Karpas-422 (cell line): ENCODE measurements at regions not wholly inside any gene's neighbourhood (a gene's known extent, or its start where the extent isn't known, plus 50 kb on each side); places are given as distances from the start of the nearest gene placed in this dataset.
A peak's percentile ranks its signal among the peaks of the same experiment; 100 is the strongest.
"Not testable (repeated sequence)": the region's sequence is repeated elsewhere in the genome, so short reads cannot be mapped to it uniquely, and the experiment has no call there.

Experiments
- DNase-seq: peaks from one replicate; pipeline ENCODE4 v3.0.0-alpha.2; 2015
- H2AFZ ChIP-seq: fragments of 200-600 bp; sonication (generic); 2 replicates; pipeline ENCODE4 v1.6.1; 2014; ENCODE audit warnings: antibody characterized with exemption, low read length, mixed read lengths
- H3K27ac ChIP-seq: fragments of 200-600 bp; sonication (generic); 2 replicates; pipeline ENCODE4 v1.5.1; 2014; ENCODE audit warnings: mild to moderate bottlenecking, low read length, moderate library complexity
- H3K27me3 ChIP-seq: fragments of 200-600 bp; sonication (generic); 2 replicates; pipeline ENCODE4 v1.6.1; 2014; ENCODE audit warnings: low read length, mixed read lengths
- H3K36me3 ChIP-seq: fragments of 200-600 bp; sonication (generic); 2 replicates; pipeline ENCODE4 v1.6.1; 2014; ENCODE audit warnings: low read length, mixed read lengths; ENCODE audit not compliant: insufficient read depth
- H3K4me1 ChIP-seq: fragments of 200-600 bp; sonication (generic); 2 replicates; pipeline ENCODE4 v1.6.1; 2014; ENCODE audit warnings: mild to moderate bottlenecking, low read length, mixed read lengths
- H3K4me2 ChIP-seq: fragments of 200-600 bp; sonication (generic); 2 replicates; pipeline ENCODE4 v1.6.1; 2014; ENCODE audit warnings: low read length, low read depth, mild to moderate bottlenecking; ENCODE audit not compliant: poor library complexity, severe bottlenecking
- H3K4me3 ChIP-seq: fragments of 200-600 bp; sonication (generic); 2 replicates; pipeline ENCODE4 v1.5.1; 2014; ENCODE audit warnings: mild to moderate bottlenecking, antibody characterized with exemption, low read length, mixed read lengths
- H3K79me2 ChIP-seq: fragments of 200-600 bp; sonication (generic); 2 replicates; pipeline ENCODE4 v1.6.1; 2014; ENCODE audit warnings: mild to moderate bottlenecking, low read length, mixed read lengths
- H3K9ac ChIP-seq: fragments of 200-600 bp; sonication (generic); 2 replicates; pipeline ENCODE4 v1.6.0; 2014; ENCODE audit warnings: low read length
- H3K9me2 ChIP-seq: fragments of 200-600 bp; sonication (generic), shearing (Covaris generic); replicated peaks from 2 replicates; pipeline ENCODE4 v1.6.0; 2014; ENCODE audit warnings: mild to moderate bottlenecking, low read length, moderate library complexity; ENCODE audit not compliant: insufficient read depth
- H3K9me3 ChIP-seq: fragments of 300-700, 200-600 bp; sonication (generic); 2 replicates; pipeline ENCODE4 v1.6.1; 2014; ENCODE audit warnings: low read length, mixed read lengths
- H4K20me1 ChIP-seq: fragments of 200-600 bp; sonication (generic); 2 replicates; pipeline ENCODE4 v1.6.1; 2014; ENCODE audit warnings: mild to moderate bottlenecking, antibody characterized with exemption, low read length, low read depth; ENCODE audit not compliant: insufficient read depth

DNA sequence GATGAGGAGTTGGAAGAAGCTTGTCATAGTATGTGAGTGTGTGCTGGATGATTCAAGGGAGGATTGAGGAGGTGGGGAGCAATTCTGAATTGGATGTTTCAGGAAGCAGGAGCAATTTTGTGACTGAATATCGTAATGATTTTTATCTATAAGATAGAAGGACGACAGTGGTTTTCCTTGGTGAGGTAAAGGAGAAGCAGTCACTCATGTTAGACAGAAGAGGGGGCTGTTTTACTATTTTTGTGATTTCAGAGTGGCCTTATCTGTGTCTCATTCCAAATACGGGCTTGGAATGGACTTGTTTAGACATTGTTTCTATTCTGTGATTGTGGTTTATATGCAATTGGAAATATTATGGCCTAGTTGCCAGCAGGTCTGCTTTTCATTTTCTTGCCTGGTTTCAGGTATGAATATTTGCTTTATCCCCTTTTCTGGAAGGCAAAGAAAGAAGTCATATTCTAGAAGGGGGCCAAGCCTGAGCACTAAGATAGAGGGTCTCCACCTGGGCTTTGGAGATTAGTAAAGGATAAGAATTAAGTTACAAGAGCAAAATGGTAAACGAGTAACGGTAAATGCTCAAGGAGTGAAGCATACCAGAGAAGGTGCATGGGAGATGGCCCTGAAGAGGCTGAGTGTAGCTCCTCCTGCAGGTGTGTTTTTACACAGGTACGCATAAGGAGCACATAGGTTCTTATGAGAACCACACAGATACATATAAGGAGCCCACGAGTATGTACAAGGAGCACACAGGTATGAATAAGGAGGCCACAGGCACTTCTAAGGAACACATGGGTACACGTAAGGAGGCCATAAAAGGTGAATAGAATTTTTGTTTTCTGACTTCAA, 124.6 kb upstream of the KCNAB1 start:
- Histone ChIP-seq H3K4me2 (no peak overlapping the region), H3K9ac (no peak overlapping the region), H2AFZ (no peak overlapping the region)

DNA sequence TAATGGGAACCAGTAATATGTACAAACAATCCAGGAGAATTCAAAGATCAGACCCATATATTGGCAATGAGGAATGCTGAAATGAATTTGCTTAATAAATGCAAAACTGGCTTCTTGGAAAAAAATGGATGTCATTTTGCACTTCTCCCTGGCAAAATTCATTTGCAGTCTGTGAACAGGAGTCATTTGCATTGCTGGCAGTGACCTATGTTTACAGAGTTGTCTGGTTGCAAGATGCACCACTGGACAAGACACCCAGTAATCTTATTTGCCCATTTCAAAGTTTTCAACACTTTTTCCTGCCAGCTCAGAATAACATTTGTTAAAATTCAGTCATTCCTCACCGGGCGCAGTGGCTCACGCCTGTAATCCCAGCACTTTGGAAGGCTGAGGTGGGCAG, 123.5 kb upstream of the KCNAB1 start:
- Histone ChIP-seq H3K4me1 (no peaks in the 10 kb centered on the region), H3K4me3 (no peak overlapping the region), H4K20me1 (no peaks in the 10 kb centered on the region), H3K27ac (no peak overlapping the region), H3K4me2 (no peak overlapping the region), H3K79me2 (no peaks in the 10 kb centered on the region), H2AFZ (no peak overlapping the region), H3K27me3 (no peaks in the 10 kb centered on the region), H3K9me2 (no peaks in the 10 kb centered on the region), H3K36me3 (no peaks in the 10 kb centered on the region), H3K9me3 (no peaks in the 10 kb centered on the region), H3K9ac (no peak overlapping the region)
- no peak for DNase-seq

More for the DNA sequence above, 124.6 kb upstream of the KCNAB1 start:
- Histone ChIP-seq H3K27me3 (no peaks in the 10 kb centered on the region), H3K4me3 (no peak overlapping the region), H3K9me2 (no peaks in the 10 kb centered on the region), H3K36me3 (no peaks in the 10 kb centered on the region), H3K79me2 (no peaks in the 10 kb centered on the region), H3K9me3 (no peaks in the 10 kb centered on the region), H3K4me1 (no peaks in the 10 kb centered on the region), H4K20me1 (no peaks in the 10 kb centered on the region), H3K27ac (no peak overlapping the region)
- peak; percentile 70 for DNase-seq

DNA sequence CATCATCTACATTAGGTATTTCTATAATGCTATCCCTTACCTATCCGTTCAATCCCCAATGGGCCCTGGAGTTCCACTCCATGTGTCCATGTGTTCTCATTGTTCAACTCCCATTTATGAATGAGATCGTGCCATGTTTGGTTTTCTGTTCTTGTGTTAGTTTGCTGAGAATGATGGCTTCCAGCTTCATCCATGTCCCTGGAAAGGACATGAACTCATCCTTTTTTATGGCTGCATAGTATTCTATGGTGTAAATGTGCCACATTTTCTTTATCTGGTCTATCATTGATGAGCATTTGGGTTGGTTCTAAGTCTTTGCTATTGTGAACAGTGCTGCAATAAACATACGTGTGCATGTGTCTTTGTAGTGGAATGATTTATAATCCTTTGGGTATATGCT, 122.2 kb upstream of the KCNAB1 start:
- not testable (repeated sequence) for H3K27me3 ChIP-seq, H3K9me2 ChIP-seq, H3K4me2 ChIP-seq, H4K20me1 ChIP-seq, H2AFZ ChIP-seq, H3K9me3 ChIP-seq, H3K9ac ChIP-seq, H3K79me2 ChIP-seq, H3K27ac ChIP-seq, DNase-seq, H3K4me1 ChIP-seq, H3K4me3 ChIP-seq, H3K36me3 ChIP-seq

DNA sequence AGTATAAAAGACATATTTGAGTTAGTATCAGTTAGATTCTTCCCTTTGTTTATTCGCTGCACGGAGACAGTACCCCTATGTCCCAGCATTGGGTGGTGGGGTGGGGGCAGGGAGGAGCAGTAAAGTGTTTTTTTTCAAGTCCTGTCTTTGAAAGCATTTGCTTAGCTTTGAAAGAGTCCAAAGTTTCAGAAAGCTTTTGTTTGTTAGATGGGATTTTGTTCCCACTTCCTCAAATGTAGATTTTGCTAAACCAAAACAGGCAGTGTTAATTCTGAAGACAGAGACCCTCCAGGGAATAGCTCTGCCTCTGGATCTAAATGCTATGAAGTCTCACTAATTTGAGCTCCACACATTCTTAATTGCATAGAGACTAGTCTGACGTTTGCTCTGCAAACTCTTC, 114.6 kb upstream of the KCNAB1 start:
- Histone ChIP-seq H3K9me3 (no peaks in the 10 kb centered on the region), H3K4me2 (no peak overlapping the region), H2AFZ (no peak overlapping the region), H3K36me3 (no peaks in the 10 kb centered on the region), H3K79me2 (no peaks in the 10 kb centered on the region), H3K4me3 (no peak overlapping the region), H4K20me1 (no peaks in the 10 kb centered on the region), H3K9me2 (no peaks in the 10 kb centered on the region), H3K27me3 (no peaks in the 10 kb centered on the region), H3K4me1 (no peaks in the 10 kb centered on the region), H3K9ac (no peak overlapping the region), H3K27ac (no peak overlapping the region)
- DNase-seq = no peak

DNA sequence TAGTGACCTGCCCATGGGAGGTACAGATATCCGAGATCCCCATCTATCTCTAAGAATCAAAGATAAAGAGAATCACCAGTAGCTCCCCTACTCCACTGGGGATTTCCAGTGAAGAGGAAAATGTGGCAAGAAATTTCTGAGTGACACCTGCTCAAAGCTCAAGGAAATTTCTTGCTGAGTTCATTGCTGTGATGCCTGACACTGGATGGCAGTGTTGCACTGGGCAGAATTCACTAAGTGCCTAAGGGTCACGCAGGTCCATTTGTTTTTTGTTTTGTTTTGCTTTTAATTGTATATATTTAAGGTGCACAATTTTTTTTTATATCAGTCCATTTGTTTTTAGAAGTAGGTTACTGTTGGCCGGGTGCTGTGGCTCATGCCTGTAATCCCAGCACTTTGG, 109.5 kb upstream of the KCNAB1 start:
- Histone ChIP-seq H3K4me1 (no peaks in the 10 kb centered on the region), H3K9me3 (no peaks in the 10 kb centered on the region), H3K36me3 (no peaks in the 10 kb centered on the region), H4K20me1 (no peaks in the 10 kb centered on the region), H3K4me2 (no peak overlapping the region), H3K9ac (no peak overlapping the region), H2AFZ (no peak overlapping the region), H3K27me3 (no peaks in the 10 kb centered on the region), H3K79me2 (no peaks in the 10 kb centered on the region), H3K9me2 (no peaks in the 10 kb centered on the region), H3K27ac (no peak overlapping the region), H3K4me3 (no peak overlapping the region)
- peak; percentile 46 for DNase-seq

DNA sequence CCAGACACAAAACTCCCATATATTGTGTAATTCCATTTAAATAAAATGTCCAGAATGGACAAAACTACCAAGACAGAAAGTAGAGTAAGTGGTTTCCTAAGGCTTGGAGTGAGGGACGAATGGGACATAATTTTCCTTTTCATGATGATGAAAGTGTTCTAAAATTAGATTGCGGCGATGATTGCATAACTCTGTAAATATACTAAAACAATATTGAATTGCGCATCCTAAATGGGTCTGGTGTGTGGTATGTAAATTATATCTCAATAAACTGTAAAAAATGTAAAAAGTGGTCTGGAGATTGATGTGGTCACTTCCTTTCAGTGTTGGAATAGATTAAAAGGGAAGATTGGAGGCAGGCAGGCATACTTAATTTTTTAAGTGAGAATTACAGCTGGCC, 105.9 kb upstream of the KCNAB1 start:
- no peaks in the 10 kb centered on the region for H3K9me2 ChIP-seq
- no peak overlapping the region for H3K4me3 ChIP-seq
- no peak overlapping the region for H3K9ac ChIP-seq
- no peaks in the 10 kb centered on the region for H3K36me3 ChIP-seq
- H3K79me2 ChIP-seq = no peaks in the 10 kb centered on the region
- no peaks in the 10 kb centered on the region for H3K9me3 ChIP-seq
- no peak overlapping the region for H2AFZ ChIP-seq
- H4K20me1 ChIP-seq = no peaks in the 10 kb centered on the region
- no peaks in the 10 kb centered on the region for H3K27me3 ChIP-seq
- H3K27ac ChIP-seq = no peak overlapping the region
- H3K4me1 ChIP-seq = no peaks in the 10 kb centered on the region
- DNase-seq = no peak
- H3K4me2 ChIP-seq = no peak overlapping the region

DNA sequence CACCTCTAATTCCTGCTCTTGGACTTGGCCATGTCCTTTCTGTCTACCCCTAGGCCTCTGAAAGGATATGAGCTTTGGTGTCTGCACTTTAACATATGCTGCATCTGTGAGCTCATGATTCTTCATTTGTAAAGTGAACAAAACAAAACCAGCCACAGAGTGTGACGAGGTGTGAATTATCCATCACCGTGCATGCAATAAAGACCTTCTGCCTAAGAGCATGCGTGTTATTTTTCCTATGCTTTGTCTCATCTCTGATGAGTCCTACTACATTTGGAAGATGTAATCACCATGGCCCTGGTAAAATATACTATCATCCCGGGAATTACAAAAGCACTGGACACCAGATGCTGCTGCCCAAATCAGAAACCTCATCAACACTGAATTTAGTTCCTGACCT, 103.5 kb upstream of the KCNAB1 start:
- DNase-seq = no peak
- Histone ChIP-seq H4K20me1 (no peaks in the 10 kb centered on the region), H3K36me3 (no peaks in the 10 kb centered on the region), H3K4me3 (no peak overlapping the region), H3K4me1 (no peaks in the 10 kb centered on the region), H3K79me2 (no peaks in the 10 kb centered on the region), H3K9ac (no peak overlapping the region), H3K9me3 (no peaks in the 10 kb centered on the region), H3K9me2 (no peaks in the 10 kb centered on the region), H3K27ac (no peak overlapping the region), H2AFZ (no peak overlapping the region), H3K4me2 (no peak overlapping the region), H3K27me3 (no peaks in the 10 kb centered on the region)

DNA sequence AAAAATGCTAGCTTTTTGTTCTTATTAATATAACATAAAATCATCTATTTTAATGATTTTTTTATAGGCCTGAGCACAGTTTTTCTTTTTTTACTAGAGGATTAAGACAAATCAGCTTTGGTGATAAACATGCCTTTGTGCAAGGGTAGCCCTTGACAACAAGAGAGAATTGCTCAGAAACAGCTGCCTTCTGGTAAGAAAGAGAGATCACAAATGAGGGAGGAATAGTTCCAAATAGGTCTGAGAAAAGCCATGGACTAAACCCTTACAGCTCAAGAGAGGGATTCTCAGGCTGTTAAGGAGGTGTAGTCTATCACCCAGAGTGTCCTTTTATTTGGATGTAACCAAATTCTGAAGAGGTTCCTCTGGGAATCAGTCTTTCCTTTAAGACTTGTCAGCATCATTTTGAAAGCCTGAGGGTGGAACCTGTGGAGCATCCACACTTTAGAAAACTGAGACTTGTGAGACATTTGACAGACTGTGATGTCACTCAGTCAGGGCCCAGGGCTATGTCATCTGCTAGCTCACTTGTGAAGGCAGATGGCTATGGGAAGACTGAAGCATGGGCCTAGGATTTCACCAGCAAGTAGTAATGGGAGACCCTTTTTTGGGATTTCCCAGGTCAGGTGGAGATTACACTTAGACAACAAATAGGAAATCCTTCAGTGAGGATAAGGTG, 102.9 kb upstream of the KCNAB1 start:
- H3K4me2 ChIP-seq = no peak overlapping the region
- H3K27ac ChIP-seq = no peak overlapping the region
- no peaks in the 10 kb centered on the region for H3K9me2 ChIP-seq
- no peaks in the 10 kb centered on the region for H3K79me2 ChIP-seq
- H3K9ac ChIP-seq = no peak overlapping the region
- no peaks in the 10 kb centered on the region for H4K20me1 ChIP-seq
- H3K9me3 ChIP-seq = no peaks in the 10 kb centered on the region
- H3K27me3 ChIP-seq = no peaks in the 10 kb centered on the region
- no peak for DNase-seq
- H2AFZ ChIP-seq = no peak overlapping the region
- no peaks in the 10 kb centered on the region for H3K4me1 ChIP-seq
- no peaks in the 10 kb centered on the region for H3K36me3 ChIP-seq
- no peak overlapping the region for H3K4me3 ChIP-seq
